PC-9 (cell line): ENCODE measurements at regions not wholly inside any gene's neighbourhood (a gene's known extent, or its start where the extent isn't known, plus 50 kb on each side); places are given as distances from the start of the nearest gene placed in this dataset.

Experiments used
- BruUV-seq: library from RNA; stranded (reverse); fragments of 400-500 nt; replicated peaks from 2 replicates; lab custom pipeline; 2021; lab: Mats Ljungman, UMichigan
- CTCF ChIA-PET: fragments of 300-600 bp; sonication (Branson Sonifier 250); formaldehyde crosslinking; loops from one replicate; lab custom pipeline; 2022; ENCODE audit warnings: antibody characterized with exemption; lab: Charles Lee
- POLR2A ChIA-PET: fragments of 300-600 bp; sonication (Branson Sonifier 250); formaldehyde crosslinking; loops from one replicate; lab custom pipeline; 2022; ENCODE audit warnings: antibody characterized with exemption; ENCODE audit not compliant: unreplicated experiment; lab: Charles Lee
- DNase-seq, 2 experiments: peaks; one replicate each; pipeline versions ENCODE4 v3.0.0 to v3.0.0-alpha.2; 2015 to 2022; ENCODE audit warnings: mixed read lengths in 1 of 2
- H2AFZ ChIP-seq: fragments of 200-600 bp; sonication (generic); 2 replicates; pipeline ENCODE4 v1.8.1; 2017; ENCODE audit warnings: antibody characterized with exemption
- H3F3A ChIP-seq: fragments of 200-600 bp; sonication (generic); 2 replicates; pipeline ENCODE4 v1.8.1; 2017; ENCODE audit warnings: antibody characterized with exemption, mild to moderate bottlenecking, low read depth; ENCODE audit not compliant: insufficient read depth
- H3K27ac ChIP-seq: fragments of 200-600 bp; sonication (generic); 2 replicates; pipeline ENCODE4 v1.6.1; 2016; ENCODE audit warnings: mixed run types
- H3K27me3 ChIP-seq: fragments of 200-600 bp; sonication (generic); 2 replicates; pipeline ENCODE4 v1.6.1; 2016; ENCODE audit warnings: low read depth, mixed run types; ENCODE audit not compliant: insufficient read depth
- H3K36me3 ChIP-seq: fragments of 200-600 bp; sonication (generic); 2 replicates; pipeline ENCODE4 v1.6.1; 2016; ENCODE audit warnings: low read depth, mixed run types
- H3K4me1 ChIP-seq: fragments of 200-600 bp; sonication (generic); replicated peaks from 2 replicates; pipeline ENCODE4 v1.6.1; 2016; ENCODE audit warnings: mixed run types; ENCODE audit not compliant: insufficient read depth
- H3K4me2 ChIP-seq: fragments of 200-600 bp; sonication (generic); 2 replicates; pipeline ENCODE4 v1.6.1; 2017; ENCODE audit warnings: mixed run types
- H3K4me3 ChIP-seq: fragments of 200-600 bp; sonication (generic); 2 replicates; pipeline ENCODE4 v1.6.1; 2016; ENCODE audit warnings: mixed run types
- H3K79me2 ChIP-seq: fragments of 200-600 bp; sonication (generic); 2 replicates; pipeline ENCODE4 v1.6.1; 2017; ENCODE audit warnings: low read depth, mixed run types
- H3K9me2 ChIP-seq: fragments of 200-600 bp; sonication (generic); 2 replicates; pipeline ENCODE4 v1.8.1; 2017; ENCODE audit warnings: mild to moderate bottlenecking; ENCODE audit not compliant: insufficient read depth
- H3K9me3 ChIP-seq: fragments of 200-600 bp; sonication (generic); 2 replicates; pipeline ENCODE4 v1.8.1; 2016; ENCODE audit warnings: low read depth; ENCODE audit not compliant: insufficient read depth
- H4K20me1 ChIP-seq: fragments of 200-600 bp; sonication (generic); 2 replicates; pipeline ENCODE4 v1.8.1; 2017; ENCODE audit not compliant: insufficient read depth
- EZH2 ChIP-seq: fragments of 200-600 bp; sonication (generic); IDR thresholded peaks from 2 replicates; pipeline ENCODE4 v1.8.0; 2017; ENCODE audit warnings: antibody characterized with exemption, low read depth
- intact Hi-C: fragments of 100-400 bp; cut with micrococcal nuclease; formaldehyde crosslinking; loops from one replicate; pipeline ENCODE4 v1.10.0; 2022; ENCODE audit not compliant: unreplicated experiment
- TF ChIP-seq, protein P1 (sequence below): fragments of 200-600 bp; sonication (generic); conservative IDR thresholded peaks from 2 replicates; pipeline ENCODE4 v1.6.1; 2017; ENCODE audit warnings: mixed run types, antibody characterized with exemption, mild to moderate bottlenecking, moderate library complexity

DNA sequence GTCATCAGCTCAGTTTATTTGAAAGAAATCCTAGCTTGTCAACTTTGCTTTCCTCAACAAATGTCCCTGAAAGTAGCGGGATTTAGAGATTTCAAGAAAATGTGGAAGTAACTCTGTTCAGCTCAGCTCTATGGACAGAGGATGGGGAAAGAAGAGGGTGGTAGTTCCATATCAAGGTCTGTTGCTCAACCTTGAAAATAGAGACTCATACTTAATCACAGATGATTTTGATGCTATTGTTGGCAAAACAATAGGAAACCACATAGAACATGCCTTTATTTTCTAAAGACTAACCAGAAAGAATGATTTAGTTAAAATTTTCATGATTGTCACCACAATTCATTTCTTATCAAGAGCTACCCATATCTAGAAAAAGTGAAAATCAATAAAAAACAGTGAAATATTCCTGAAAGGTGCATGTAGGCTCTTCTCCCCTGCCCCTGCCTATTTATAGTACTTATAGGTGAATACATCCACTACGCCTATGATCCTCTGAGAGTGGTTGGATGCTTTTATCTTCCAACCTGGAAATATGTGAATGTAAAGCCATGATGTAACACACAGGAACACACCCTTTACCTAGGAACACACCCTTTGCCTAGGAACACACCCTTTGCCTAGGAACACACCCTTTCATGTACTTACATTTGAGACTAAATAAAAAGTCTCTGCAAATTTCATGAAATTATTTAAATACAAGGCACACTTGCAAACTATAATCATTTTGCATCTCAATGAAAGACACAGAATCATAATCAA is 65.8 kb downstream of the ETAA1 start:
- Histone ChIP-seq H3K79me2 (no peaks in the 10 kb centered on the region), H2AFZ (no peak overlapping the region), H3K4me1 (peaks cover 26% of the 10 kb centered on the region), H3K27me3 (no peaks in the 10 kb centered on the region), H3K9me3 (0 out of 2 replicates have a peak, but pooled peaks cover 6% of the 10 kb centered on the region), H3K9me2 (no peaks in the 10 kb centered on the region), H4K20me1 (no peaks in the 10 kb centered on the region), H3K36me3 (no peaks in the 10 kb centered on the region), H3K27ac (no peak overlapping the region; the same call in 1 of the 2 replicates), H3F3A (peaks cover 19% of the 10 kb centered on the region; the same call in 1 of the 2 replicates), H3K4me2 (peak overlapping the region; percentile 45), H3K4me3 (no peak overlapping the region)
- no peak for TF ChIP-seq EZH2
- TF ChIP-seq, protein P1, sequence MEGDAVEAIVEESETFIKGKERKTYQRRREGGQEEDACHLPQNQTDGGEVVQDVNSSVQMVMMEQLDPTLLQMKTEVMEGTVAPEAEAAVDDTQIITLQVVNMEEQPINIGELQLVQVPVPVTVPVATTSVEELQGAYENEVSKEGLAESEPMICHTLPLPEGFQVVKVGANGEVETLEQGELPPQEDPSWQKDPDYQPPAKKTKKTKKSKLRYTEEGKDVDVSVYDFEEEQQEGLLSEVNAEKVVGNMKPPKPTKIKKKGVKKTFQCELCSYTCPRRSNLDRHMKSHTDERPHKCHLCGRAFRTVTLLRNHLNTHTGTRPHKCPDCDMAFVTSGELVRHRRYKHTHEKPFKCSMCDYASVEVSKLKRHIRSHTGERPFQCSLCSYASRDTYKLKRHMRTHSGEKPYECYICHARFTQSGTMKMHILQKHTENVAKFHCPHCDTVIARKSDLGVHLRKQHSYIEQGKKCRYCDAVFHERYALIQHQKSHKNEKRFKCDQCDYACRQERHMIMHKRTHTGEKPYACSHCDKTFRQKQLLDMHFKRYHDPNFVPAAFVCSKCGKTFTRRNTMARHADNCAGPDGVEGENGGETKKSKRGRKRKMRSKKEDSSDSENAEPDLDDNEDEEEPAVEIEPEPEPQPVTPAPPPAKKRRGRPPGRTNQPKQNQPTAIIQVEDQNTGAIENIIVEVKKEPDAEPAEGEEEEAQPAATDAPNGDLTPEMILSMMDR: no peak
- ChIA-PET POLR2A (no interaction called here), CTCF (interaction anchor here (0.6 kb wide), 1 partner anchor 14 kb away, joined by 3 read pairs; no protein-coding TSS in a partner anchor)
- TSS peak; percentile 96 for BruUV-seq
- peak in 1 of 2 experiments; percentile 57 for DNase-seq
- intact Hi-C loops: loop anchor here (1.0 to 10.0 kb wide), 4 partner anchors 26 to 968 kb away; no protein-coding TSS in a partner anchor

DNA sequence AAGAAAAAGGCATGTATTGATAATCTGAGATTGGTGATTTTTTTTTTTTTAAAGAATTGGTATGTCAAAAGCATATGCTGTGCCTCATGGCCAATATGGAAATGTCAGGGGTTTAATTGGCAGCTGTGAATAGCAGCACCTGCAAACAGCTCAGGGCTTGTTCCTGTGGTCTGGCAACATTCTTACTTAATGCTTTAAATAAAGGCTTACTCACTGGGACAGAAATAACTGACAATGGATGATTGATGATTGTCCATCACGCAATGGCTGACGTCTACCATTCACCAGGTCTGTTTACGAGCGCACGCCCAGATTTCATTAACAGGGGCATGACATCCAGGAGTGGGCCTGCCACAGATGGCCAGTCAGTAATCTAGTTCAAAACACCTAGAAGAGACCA is 66.7 kb downstream of the ETAA1 start:
- H3K27me3 ChIP-seq: no peaks in the 10 kb centered on the region
- CTCF ChIA-PET: no interaction called here
- POLR2A ChIA-PET: no interaction called here
- no peak overlapping the region for H3K4me3 ChIP-seq
- H3K36me3 ChIP-seq: no peaks in the 10 kb centered on the region
- H3K4me2 ChIP-seq: peak overlapping the region; percentile 45
- H4K20me1 ChIP-seq: no peaks in the 10 kb centered on the region
- intact Hi-C loops: loop anchor here (1.0 to 10.0 kb wide), 5 partner anchors 17 to 969 kb away; no protein-coding TSS in a partner anchor
- H2AFZ ChIP-seq: no peak overlapping the region
- peaks cover 26% of the 10 kb centered on the region for H3K4me1 ChIP-seq
- DNase-seq: peak; percentile 70 to 98
- peaks cover 19% of the 10 kb centered on the region; the same call in 1 of the 2 replicates for H3F3A ChIP-seq
- no peaks in the 10 kb centered on the region for H3K9me2 ChIP-seq
- TF ChIP-seq, protein P1: no peak
- no peak for TF ChIP-seq EZH2
- no peaks in the 10 kb centered on the region for H3K79me2 ChIP-seq
- H3K27ac ChIP-seq: peak overlapping the region; percentile 56
- 0 out of 2 replicates have a peak, but pooled peaks cover 6% of the 10 kb centered on the region for H3K9me3 ChIP-seq
- BruUV-seq: no TSS peak

GRCh38 chr2:67465623-67466022 is 68.5 kb downstream of the ETAA1 start:
- Histone ChIP-seq H3K27ac (no peak overlapping the region), H3K36me3 (no peaks in the 10 kb centered on the region), H3K9me2 (no peaks in the 10 kb centered on the region), H3K9me3 (0 out of 2 replicates have a peak, but pooled peaks cover 6% of the 10 kb centered on the region), H4K20me1 (no peaks in the 10 kb centered on the region), H3K4me3 (no peak overlapping the region), H3K79me2 (no peaks in the 10 kb centered on the region), H3K4me1 (peaks cover 26% of the 10 kb centered on the region), H2AFZ (no peak overlapping the region), H3K27me3 (no peaks in the 10 kb centered on the region), H3K4me2 (no peak overlapping the region), H3F3A (peaks cover 19% of the 10 kb centered on the region; the same call in 1 of the 2 replicates)
- DNase-seq: no peak
- no TSS peak for BruUV-seq
- ChIA-PET POLR2A (no interaction called here), CTCF (no interaction called here)
- intact Hi-C loops: loop anchor here (2.0 to 10.0 kb wide), 2 partner anchors 19 to 971 kb away; no protein-coding TSS in a partner anchor
- TF ChIP-seq, protein P1: no peak
- TF ChIP-seq EZH2: no peak
